Urothelium cell line (cell line): ENCODE measurements at regions not wholly inside any gene's neighbourhood (a gene's known extent, or its start where the extent isn't known, plus 50 kb on each side); places are given as distances from the start of the nearest gene placed in this dataset.

Experiments
- DNase-seq: peaks from one replicate; pipeline ENCODE4 v3.0.0; 2011; ENCODE audit warnings: low spot score, mixed read lengths
- FAIRE-seq: peaks from 2 replicates; lab custom pipeline; 2011; peaks lifted over from hg19 to GRCh38; lab: Jason Lieb, UNC

DNA sequence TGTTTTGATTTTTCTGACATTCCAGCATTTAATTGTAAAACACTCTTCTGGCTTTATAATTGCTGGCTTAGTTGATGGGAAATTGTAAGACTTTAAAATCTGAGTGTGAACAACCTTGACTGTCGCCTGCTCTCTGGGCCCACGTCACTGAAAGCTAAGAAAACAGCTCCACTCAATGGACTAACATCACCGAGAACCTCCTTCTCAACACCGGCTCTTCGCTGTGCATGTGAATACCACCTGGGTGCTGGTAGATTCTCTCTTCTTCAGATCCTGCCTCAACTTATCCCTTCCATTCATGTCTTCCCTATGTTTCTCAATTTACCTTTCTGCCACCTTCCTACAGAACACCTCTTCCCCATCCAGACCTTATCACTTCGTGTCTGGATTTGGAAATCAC, 523.1 kb upstream of the ID2 start:
- DNase-seq (no peak), FAIRE-seq (no peak)

GRCh38 chr2:8159211-8159965, 522.5 kb upstream of the ID2 start:
- FAIRE-seq (no peak), DNase-seq (no peak)

DNA sequence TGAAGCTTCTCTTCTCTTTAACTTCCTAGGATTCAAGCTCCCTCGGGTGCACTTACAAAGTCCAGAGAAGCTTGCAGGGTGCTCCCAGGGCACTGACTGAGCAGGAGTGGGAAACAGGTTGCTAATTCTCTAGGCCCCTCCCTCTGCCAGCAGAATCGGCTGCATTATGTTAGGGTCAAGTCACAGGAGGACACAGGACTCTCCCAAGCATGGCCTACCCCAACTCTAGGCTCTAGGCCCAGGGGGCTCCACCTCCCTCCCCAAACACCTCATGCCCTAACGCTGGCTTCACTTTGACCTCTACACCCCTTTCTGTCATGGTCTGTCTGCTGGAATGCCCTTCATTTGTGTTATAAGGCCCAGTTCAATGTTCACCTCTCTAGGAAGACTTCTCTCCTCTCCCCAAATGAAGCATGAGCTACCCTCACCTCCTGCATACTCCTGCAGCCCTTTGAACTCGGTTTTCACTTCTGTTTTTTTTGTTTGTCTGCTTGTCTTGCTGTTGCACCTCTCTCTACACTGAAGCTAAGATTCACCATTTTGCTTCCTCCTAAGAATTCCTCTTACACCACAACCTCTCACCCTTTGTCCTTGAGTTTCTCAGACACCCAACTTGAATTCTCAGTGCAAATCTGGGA, 521.8 kb upstream of the ID2 start:
- no peak for FAIRE-seq
- DNase-seq: no peak

GRCh38 chr2:8160959-8161358, 520.9 kb upstream of the ID2 start:
- no peak for FAIRE-seq

DNA sequence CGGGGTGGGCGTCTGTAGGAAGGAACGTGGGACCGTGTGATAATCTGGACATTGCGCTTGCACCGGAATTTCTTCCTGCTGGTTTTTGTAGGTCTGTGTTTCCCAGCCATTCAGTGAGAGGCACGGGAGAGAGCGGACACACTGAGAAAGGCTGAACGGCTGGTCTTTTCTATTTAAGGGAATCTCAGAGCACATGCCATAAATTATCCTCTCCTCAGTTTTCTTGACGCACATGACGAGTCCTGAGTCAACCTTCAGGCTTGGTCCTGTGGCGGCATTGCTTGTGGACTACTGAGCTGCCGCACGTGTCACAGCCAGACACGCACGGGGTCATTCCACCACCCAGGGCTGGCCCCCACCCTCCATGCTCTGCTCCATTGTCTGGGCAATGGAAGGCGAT, 519.3 kb upstream of the ID2 start:
- no peak for DNase-seq
- FAIRE-seq: no peak

More at GRCh38 chr2:8160959-8161358, 520.9 kb upstream of the ID2 start:
- DNase-seq: no peak

DNA sequence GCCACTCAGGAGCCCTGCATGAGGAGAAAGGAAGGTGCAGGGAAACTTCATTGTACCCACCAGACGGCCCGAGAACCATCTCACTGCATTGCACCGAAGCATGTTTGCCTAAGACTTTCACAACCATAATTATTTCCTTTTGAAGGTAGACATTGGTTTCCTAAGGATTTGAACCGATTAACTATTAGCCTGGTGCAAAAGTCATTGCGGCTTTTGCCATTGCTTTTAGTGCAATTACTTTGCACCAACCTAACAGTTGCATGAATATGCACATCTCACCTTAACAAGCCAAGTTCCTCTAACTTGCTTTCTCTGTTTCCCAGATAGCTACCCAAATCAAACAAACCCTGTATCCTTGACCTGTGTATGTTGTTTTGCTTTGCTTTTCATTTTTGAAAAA, 516.3 kb upstream of the ID2 start:
- FAIRE-seq (no peak), DNase-seq (no peak)

- FAIRE-seq: no peak
- no peak for DNase-seq
Measured at GRCh38 chr2:8168022-8168717, 513.7 kb upstream of the ID2 start.

DNA sequence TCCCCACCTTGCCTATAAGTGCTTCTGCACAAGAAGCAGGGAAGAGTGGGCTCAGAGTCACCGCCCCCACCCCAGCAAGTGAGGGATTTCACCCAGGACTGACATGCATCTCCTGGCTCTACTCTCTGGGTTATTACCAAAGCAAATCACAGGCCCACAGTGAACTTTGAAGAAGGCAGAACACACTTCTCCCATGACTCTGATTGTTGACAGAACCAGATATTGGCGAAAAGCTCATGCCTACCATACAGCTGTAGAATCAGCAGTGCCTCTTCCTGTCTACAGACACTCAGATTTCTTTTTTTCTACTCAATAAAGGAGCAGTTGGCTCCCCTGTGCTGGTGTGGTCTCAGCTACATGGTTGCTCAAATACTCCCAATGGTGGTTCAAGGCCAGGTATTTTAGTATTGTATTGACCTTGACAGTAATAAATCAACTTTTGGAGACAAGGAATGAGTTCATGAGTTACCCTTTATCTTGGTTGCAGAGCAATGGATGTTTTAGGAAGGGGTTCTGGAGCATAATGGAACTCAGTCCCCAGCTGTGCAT, 512.9 kb upstream of the ID2 start:
- no peak for DNase-seq
- FAIRE-seq: no peak

DNA sequence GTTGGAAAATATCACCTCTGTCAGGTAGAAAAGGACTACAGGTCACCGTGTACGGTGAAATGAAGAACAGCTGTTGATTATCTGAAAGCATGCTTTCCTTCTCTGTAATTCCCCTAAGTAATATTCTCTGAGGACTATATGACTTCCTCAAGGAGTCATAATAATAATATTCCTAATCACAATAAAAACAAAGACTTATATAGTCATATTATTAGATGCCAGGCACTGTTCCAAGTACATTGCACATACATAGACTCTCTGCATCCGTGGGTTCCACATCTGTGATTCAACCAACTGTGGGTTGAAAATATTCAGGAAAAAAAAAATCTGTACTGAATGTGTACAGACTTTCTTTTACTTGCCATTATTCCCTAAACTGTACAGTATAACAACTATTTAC, 512.4 kb upstream of the ID2 start:
- DNase-seq: no peak
- no peak for FAIRE-seq

DNA sequence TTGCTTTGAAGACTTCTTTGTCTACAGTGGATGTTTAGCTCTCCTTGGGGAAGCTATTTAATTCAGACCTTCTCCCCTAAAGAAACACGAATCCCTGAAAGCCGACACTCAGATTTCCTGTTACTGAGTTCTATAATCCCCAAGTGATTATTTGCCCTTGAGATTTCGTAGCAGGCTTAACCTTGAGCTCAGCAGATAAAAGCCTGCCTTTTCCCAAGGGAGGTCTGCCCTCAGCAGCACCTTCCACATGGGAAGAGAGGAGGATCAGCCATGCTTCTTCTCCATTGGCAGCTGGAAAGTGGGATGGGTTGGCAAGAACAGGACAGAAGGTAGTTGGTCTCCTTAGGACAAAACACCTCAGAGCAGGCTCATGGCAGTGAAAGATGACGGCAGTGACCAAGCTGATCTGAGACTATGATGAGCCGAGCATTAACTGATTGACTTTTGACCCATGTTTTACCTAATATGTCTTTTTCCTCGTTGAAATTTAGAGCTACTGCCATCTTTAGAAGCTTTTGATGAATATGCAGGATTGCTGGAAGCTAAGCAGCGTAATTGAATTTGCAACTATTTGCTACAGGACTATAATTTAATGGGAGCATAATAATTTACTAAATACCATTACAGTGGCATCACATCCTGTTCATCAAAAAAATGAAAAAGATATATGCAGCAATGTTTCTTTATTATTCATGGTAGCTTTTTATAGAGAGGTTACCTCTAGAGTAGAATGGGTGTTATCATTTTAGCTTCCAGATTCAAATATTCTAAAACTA, 511.1 kb upstream of the ID2 start:
- DNase-seq (no peak), FAIRE-seq (no peak)

DNA sequence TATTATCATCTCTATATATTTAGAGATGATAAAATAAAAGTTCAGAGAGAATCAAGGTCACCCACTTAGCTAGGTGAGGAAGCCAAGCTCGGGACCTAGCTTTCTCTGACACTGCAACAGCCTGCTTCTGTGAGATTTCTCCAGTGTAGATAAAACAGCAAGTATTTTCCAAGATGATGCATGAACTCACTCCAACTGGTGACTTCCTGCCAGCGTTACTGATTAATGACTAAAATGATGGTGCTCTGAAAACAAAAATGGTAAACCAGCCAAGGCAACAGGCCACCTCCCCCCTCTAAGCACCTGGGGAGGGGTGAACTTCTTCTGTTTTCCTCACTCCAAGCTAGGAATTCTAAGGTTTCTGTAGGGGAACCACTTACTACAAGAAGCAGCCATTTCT, 510.2 kb upstream of the ID2 start:
- DNase-seq: no peak
- no peak for FAIRE-seq

- DNase-seq: no peak
- FAIRE-seq: no peak
Measured at GRCh38 chr2:8172661-8173060, 509.2 kb upstream of the ID2 start.

DNA sequence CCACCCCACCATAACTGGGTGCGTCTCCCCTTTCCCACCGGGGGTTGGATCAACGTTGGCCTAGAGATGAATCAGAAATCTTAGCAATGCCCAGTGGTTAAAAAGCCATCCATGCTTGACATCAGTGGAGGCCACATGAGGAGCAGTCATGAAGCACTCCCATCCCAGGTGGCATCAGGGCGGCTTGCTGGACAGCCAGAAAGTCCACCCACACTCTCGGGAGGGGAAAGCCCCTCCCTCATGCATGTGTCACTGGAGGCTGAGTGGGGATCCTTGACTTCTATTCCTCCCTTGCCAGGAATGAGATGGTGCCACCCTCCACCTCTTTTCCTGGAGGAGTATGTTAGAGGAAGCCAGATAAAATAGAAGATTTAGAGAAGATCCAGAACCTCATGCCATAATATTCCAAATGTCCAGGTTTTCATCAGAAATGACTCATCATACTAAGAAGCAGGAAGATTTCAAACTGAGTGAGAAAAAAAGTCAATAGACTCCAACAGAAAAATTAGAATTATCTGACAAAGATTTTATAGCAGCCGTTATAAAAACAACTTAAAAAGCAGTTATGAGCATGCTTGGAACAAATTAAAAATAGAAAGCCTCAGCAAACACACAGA, 507.1 kb upstream of the ID2 start:
- DNase-seq (no peak), FAIRE-seq (no peak)

DNA sequence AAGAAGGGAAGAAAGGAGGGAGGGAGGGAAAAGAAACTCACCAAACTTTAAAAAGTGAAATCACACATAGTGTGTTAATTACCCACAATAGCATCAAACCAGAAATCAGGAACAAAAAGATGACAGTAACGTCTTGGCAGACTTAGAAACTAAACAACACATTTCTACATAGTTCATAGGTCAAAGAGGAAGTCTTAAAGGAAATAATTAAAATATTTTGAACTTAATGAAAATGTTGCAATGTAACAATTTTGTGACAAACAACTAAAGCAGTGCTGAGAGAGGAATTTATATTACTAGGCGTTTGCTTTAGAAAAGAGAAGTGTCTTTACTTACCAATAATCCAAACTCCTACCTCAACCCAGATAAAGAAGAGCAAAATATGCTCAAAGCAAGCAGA, 505.0 kb upstream of the ID2 start:
- FAIRE-seq (no peak), DNase-seq (no peak)

DNA sequence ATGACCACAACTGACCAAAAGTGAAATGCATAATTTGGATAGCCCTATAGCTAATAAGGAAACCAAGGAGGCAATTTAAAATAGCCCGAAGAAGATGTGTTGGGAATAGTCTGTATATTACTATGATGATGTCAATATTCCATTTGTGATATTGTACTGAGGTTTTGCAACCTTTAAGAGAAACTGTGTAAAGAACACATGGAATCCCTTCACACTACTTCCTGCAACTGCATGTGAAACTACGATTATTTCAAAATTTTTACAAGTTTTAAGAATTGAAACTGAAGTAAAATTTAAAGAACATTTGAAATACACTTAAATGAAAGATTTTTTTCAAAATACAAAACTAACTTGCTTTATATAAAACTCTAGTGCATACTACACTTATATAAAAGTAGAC, 504.3 kb upstream of the ID2 start:
- no peak for DNase-seq
- FAIRE-seq: no peak

GRCh38 chr2:8178911-8179310, 502.9 kb upstream of the ID2 start:
- DNase-seq: no peak
- FAIRE-seq: no peak

DNA sequence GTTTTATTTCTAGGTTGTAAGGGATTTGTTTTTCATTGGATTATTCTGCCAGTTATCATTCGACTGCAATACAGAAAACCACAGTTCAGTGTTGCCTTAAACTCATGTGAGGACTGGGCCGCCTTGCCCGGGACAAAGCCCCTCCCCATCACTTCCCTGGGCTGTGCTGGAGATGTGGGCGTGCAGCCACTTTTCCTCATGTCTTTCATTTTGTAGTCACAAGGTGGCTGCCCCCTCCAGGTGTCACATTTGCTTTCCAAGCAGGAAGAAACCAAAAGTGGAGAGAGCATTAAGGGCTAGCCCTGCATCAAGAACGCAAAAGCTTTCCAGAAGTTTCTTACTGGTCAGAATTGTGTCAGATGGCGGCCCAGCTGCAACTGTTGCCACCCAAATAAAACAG, 492.5 kb upstream of the ID2 start:
- no peak for DNase-seq
- FAIRE-seq: no peak

GRCh38 chr2:8190279-8190678, 491.6 kb upstream of the ID2 start:
- DNase-seq (no peak), FAIRE-seq (no peak)

DNA sequence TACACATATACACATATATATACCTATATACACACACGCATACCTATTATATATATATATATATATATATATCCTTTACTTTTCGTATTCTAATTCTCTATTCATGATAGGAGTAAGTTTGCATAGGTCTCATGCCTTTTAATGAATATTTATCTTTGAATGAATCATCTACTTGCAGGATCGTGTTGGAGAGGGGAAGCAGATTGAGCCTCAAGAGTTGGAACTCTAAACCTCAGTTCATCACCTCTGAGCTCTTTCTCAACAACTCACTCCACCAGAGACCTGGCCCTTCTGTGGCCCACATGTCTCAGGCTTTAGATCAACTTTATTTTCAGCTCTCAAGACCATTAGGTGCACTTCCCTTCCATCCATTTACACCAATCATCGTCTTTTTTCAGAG, 490.4 kb upstream of the ID2 start:
- FAIRE-seq (no peak), DNase-seq (no peak)

DNA sequence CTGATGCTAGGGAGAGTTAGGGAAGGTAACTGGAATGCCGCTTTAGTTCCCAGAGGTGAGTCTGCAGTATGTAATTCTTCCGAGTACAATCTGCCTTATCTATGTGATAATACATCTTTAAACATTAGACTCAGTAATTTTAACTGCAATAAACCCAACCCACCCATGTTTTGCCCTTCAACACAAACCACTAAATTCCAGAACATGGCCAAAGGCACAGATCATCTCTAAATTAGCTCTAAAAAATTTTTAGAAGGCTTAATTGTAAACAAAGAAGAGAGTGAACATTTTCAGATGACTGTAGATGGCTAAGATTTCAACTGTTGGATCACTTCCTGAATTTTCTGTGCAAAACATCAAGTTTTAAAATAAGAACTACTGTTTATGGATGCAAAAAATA, 488.7 kb upstream of the ID2 start:
- FAIRE-seq (no peak), DNase-seq (no peak)
